ENCODE measurements at regions not wholly inside any gene's neighbourhood (a gene's known extent, or its start where the extent isn't known, plus 50 kb on each side); places are given as distances from the start of the nearest gene placed in this dataset.
A peak's percentile ranks its signal among the peaks of the same experiment; 100 is the strongest.
"Not testable (repeated sequence)": the region's sequence is repeated elsewhere in the genome, so short reads cannot be mapped to it uniquely, and the experiment has no call there.

DNA sequence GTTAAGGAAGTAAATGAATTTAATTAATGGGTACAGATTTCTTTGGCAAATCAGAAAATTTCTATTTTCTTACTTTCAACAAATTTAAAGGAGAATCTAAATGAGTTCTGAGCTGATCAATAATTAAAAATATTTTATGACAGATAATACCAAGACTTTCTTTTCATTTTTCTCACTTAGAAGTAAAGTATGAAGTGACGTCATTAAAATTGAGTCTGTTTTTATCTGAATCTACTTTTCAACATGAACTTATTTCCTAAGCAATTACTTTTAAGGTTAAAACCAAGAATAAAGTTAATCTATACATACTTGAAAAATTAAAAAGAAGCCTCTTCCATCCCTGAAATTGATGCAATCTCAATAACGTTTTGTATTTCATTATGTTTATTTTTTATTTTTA lies 552.8 kb upstream of the ST8SIA4 start:
- DNase-seq, result no peak

GRCh38 chr5:101455048-101455447 lies 552.0 kb upstream of the ST8SIA4 start:
- no peak for DNase-seq

DNA sequence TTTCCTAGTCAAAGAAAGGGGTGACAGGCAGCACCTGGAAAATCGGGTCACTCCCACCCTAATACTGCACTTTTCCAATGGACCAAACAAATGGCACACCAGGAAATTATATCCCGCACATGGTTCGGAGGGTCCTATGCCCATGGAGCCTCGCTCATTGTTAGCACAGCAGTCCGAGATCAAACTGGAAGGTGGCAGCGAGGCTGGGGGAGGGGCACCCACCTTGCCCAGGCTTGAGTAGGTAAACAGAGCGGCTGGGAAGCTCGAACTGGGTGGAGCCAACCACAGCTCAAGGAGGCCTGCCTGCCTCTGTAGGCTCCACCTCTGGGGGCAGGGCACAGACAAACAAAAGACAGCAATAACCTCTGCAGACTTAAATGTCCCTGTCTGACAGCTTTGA lies 539.2 kb upstream of the ST8SIA4 start:
- not testable (repeated sequence) for DNase-seq

DNA sequence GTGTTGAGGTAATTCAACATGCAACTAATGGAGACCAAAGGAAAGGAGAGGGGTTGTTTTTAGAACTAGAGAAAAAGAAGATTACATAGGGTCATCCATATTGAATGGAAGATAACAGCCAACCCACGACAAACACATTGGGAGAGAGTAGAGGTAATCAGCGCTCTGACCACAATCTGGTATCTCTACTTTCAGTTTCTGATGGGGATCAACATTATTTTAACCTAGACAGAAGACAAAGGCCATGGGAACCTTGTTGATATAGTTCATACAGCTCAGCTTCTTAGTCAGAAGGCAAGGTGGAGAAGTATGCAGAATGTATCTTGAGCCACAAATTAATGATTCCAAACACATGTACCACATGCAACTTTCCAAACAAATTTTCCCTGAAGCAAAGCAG lies 537.1 kb upstream of the ST8SIA4 start:
- DNase-seq, result no peak

GRCh38 chr5:101437351-101437750 lies 534.3 kb upstream of the ST8SIA4 start:
- no peak for DNase-seq

DNA sequence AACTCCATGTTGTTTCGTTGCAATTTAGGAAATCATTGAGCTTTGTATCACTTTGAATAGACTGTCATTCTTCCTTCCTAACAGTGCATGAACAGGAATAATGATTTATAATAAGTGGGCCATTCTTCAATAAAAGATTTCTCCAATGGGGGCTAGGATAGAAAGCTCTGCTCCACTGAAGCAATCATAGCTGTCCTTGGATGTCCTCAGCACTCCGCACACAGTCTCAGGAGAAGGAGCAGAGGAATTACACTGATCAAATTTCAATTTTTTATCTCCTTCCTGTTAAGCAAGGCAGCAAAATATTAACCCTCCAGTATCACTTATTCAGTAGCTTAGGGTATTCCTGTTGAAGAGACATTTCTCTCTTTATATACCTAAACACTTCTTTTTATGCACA lies 532.7 kb upstream of the ST8SIA4 start:
- no peak for DNase-seq

GRCh38 chr5:101431201-101431600 lies 528.1 kb upstream of the ST8SIA4 start:
- DNase-seq, result no peak

- no peak for DNase-seq
These were observed 527.5 kb upstream of the ST8SIA4 start for GRCh38 chr5:101430551-101430950.

GRCh38 chr5:101429241-101429640 lies 526.2 kb upstream of the ST8SIA4 start:
- DNase-seq, result no peak

- no peak for DNase-seq
These were observed 522.3 kb upstream of the ST8SIA4 start for GRCh38 chr5:101425339-101425859.

GRCh38 chr5:101424530-101425175 lies 521.6 kb upstream of the ST8SIA4 start:
- no peak for DNase-seq

GRCh38 chr5:101418713-101419118 lies 515.6 kb upstream of the ST8SIA4 start:
- DNase-seq, result no peak

- DNase-seq, result no peak
These were observed 501.4 kb upstream of the ST8SIA4 start for GRCh38 chr5:101404531-101404930.

- no peak for DNase-seq
These were observed 490.8 kb upstream of the ST8SIA4 start for GRCh38 chr5:101393795-101394450.

GRCh38 chr5:101390151-101390908 lies 487.2 kb upstream of the ST8SIA4 start:
- DNase-seq, result peak in 1 of 2 donors; percentile 5

DNA sequence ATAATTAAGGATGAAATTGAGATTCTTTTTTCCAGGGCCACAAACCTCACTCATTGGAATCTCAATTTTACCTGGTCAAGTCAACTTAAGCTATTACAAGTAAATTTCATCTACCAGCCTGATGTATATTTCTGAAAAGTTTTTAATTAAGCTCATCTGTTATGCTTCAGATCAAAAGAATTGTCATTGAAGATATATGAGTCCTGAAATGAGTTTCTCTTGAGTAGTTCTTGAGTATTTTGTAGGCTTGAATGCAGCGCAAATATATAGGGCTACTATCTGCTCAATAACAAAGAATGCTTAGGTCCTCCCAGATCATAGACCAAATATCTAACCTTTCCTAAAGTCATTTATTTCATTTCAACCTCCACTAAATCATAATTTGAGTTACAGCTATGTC lies 482.2 kb upstream of the ST8SIA4 start:
- no peak for DNase-seq

DNA sequence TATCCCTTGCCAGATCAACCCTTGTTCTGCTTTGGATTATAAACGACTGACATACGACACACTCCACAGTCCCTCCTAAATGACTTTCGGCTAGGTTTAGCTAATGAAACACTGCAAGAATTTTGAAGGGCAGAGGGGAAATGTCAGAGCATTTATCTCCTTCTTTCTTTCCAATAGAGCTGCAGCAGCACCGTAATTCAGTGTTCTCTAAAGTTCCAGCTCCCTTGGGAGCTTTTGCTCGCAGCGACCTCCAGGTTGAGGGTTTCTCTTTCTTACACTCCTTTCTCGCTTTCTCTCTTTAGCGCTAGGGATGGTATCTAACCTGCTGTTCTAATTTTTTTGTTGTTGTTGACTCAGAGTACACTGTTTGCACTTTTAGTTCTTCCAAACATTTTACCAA lies 467.1 kb upstream of the ST8SIA4 start:
- DNase-seq, result no peak

GRCh38 chr5:101364469-101364868 lies 461.4 kb upstream of the ST8SIA4 start:
- no peak for DNase-seq

DNA sequence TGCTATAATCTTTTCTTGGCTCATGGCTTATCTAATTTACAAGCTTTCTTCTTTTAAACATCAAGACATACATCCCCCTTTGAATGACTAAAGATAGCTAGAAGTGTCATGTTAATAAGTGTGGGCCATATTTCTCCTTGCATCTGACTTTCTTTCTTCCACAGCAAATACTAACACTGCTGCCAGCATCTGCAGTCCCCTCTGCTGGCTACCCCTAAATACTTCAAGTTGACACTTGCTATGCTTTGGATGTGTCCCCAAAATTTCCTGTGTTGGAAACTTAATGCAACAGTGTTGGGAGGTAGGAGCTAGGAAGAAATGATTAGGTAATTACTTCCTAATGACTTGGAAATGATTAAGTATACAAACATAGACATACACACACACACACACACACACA lies 459.0 kb upstream of the ST8SIA4 start:
- DNase-seq, result no peak

DNA sequence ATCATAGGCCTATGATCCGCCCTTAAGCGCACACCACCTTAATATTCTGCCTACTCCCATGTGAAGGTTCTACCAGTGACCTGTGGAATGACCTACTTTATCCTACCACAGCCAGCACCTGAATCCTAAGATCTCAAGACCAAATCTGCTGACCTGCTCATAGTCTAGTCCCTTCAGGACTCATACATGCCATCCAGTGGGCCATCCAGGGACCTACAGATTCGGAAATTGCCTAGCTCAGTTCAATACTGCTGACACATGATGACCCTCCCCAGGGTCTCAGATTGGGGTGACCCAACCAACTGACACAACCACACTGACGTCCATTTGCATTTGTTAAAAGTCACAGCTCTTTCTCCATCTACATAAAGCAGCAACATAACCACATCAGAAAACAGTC lies 443.8 kb upstream of the ST8SIA4 start:
- DNase-seq, result no peak

- no peak for DNase-seq
These were observed 443.4 kb upstream of the ST8SIA4 start for GRCh38 chr5:101346447-101346846.

DNA sequence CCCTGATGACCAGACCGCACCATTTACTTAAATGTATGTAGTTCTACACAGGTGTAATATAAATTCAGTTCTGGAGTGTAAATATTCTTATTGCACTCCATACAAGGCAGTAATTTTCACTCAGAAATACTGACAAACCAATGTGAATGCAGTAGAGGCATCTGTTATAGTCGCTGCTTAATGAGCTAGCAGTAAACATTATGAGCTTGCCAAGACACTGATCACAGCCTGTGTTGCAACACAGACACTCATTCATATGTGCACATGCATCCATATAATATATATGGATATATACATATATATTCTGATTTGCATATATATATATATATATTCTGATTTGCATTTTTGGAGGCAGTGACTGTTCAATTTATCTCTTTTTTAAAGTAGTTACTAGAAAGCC lies 435.1 kb upstream of the ST8SIA4 start:
- DNase-seq, result no peak

GRCh38 chr5:101327816-101328215 lies 424.7 kb upstream of the ST8SIA4 start:
- DNase-seq, result no peak

DNA sequence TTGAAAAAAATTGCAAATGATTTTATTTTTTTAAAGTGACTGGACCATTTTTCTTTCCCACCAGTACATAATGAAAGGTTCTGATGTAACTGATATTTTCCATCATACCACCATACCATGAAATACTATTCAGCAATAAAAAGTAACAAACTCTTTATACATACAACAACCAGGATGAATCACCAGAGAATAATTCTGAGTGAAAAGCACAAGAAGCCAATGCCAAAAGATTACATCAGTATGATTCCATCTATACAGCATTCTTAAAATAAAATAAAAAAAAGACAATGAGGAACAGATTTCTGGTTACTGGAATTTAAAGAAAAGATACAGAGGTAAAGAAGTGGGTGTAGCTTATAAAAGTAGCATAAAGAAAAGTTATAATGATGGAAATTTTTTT lies 423.7 kb upstream of the ST8SIA4 start:
- no peak for DNase-seq

All from activated CD4-positive, alpha-beta T cell treated with anti-CD3 and anti-CD28 coated beads for 4 hours (primary cell).